Endothelial cell of umbilical vein (primary cell): ENCODE measurements at regions not wholly inside any gene's neighbourhood (a gene's known extent, or its start where the extent isn't known, plus 50 kb on each side); places are given as distances from the start of the nearest gene placed in this dataset.

ENCODE experiments used
- EZH2 ChIP-seq: IDR thresholded peaks from 2 replicates; pipeline ENCODE4 v1.6.1; 2012; ENCODE audit warnings: borderline replicate concordance, low read depth, mild to moderate bottlenecking, moderate library complexity, low read length, inconsistent platforms; ENCODE audit not compliant: severe bottlenecking
- FOS ChIP-seq: IDR thresholded peaks from 2 replicates; pipeline ENCODE4 v1.6.1; 2011; ENCODE audit warnings: mild to moderate bottlenecking, low read length, moderate library complexity, borderline replicate concordance; ENCODE audit not compliant: insufficient read depth
- GATA2 ChIP-seq: IDR thresholded peaks from 2 replicates; pipeline ENCODE4 v1.7.0; 2011; ENCODE audit warnings: low read depth, mild to moderate bottlenecking, moderate library complexity, mixed read lengths, low read length; ENCODE audit not compliant: insufficient read length, insufficient read depth
- MYC ChIP-seq: IDR thresholded peaks from one replicate; pipeline ENCODE4 v1.6.1; 2011; ENCODE audit warnings: mild to moderate bottlenecking, low read depth, low read length
- POLR2A ChIP-seq: IDR thresholded peaks from 2 replicates; pipeline ENCODE4 v1.6.1; 2012; ENCODE audit warnings: low read depth, mild to moderate bottlenecking, control low read depth, low read length
- POLR2AphosphoS5 ChIP-seq: IDR thresholded peaks from 2 replicates; pipeline ENCODE4 v1.6.1; 2012; ENCODE audit warnings: low read depth, mild to moderate bottlenecking, control low read depth, low read length, moderate library complexity; ENCODE audit not compliant: insufficient read depth
- TF ChIP-seq, protein P1 (sequence below), 2 donors: IDR thresholded peaks; 1 replicate in 1 of 2; 2 replicates in 1 of 2; pipeline ENCODE4 v1.5.1; 2011; ENCODE audit warnings: low read length in 2 of 2, mild to moderate bottlenecking in 2 of 2, moderate library complexity in 2 of 2, control low read depth in 1 of 2, inconsistent platforms in 1 of 2, low read depth in 1 of 2; ENCODE audit not compliant: insufficient read depth in 1 of 2; ENCODE audit errors: extremely low read depth in 1 of 2

DNA sequence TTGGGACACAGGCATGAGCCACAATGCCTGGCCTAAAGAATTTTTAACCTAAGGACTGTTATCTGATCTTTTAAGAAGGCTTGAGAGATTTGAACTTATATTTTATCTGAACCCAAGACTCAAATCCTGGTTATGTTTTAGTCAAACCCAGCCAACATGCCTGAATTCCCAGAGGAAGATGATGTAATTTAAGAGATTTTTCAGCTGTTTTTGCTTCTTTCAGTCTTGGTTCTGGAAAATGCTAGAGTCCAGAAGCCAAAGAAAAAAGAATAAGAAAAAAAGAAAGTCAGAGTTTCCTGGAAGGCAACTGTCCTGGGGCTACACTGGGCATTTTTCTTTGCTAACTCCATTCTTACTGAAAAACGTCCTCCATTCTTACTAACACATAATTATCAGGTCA, 85.8 kb downstream of the SNX18 start:
- TF ChIP-seq, protein P1, sequence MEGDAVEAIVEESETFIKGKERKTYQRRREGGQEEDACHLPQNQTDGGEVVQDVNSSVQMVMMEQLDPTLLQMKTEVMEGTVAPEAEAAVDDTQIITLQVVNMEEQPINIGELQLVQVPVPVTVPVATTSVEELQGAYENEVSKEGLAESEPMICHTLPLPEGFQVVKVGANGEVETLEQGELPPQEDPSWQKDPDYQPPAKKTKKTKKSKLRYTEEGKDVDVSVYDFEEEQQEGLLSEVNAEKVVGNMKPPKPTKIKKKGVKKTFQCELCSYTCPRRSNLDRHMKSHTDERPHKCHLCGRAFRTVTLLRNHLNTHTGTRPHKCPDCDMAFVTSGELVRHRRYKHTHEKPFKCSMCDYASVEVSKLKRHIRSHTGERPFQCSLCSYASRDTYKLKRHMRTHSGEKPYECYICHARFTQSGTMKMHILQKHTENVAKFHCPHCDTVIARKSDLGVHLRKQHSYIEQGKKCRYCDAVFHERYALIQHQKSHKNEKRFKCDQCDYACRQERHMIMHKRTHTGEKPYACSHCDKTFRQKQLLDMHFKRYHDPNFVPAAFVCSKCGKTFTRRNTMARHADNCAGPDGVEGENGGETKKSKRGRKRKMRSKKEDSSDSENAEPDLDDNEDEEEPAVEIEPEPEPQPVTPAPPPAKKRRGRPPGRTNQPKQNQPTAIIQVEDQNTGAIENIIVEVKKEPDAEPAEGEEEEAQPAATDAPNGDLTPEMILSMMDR (IDR thresholded peaks at IDR 0.05; ENCODE audit: extremely low read depth in 1 of 2, insufficient read depth in 1 of 2, low read depth in 1 of 2, low read length in 2 of 2): no peak
- TF ChIP-seq POLR2A (no peak), FOS (no peak), POLR2AphosphoS5 (no peak), GATA2 (no peak), EZH2 (no peak), MYC (no peak)
